ENCODE measurements at regions not wholly inside any gene's neighbourhood (a gene's known extent, or its start where the extent isn't known, plus 50 kb on each side); places are given as distances from the start of the nearest gene placed in this dataset.

DNA sequence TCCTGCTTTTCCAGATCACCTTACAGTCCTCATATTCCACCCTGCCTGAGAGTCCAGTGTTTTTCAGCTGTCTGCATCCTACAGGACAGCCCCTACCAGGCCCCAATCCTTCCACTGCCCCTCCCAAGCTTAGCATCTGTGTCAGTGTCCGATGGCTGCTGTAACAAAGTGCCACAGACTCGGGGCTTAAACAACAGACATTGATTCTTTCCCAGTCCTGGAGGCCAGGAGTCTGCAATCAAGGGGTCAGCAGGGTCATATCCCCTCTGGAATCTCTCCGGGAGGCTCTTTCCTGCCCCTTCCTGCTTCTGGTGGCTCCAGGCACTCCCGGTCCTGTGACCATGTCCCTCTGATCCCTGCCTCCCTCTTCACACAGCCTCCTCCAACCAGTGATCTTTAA is 396.6 kb upstream of the MAP3K7 start:
- FAIRE-seq (no peak), DNase-seq (ENCODE audit: low read depth in 1 of 2, low spot score in 1 of 2) (no peak), ATAC-seq (no peak)
- Histone ChIP-seq H3K9me3 (no peaks in the 10 kb centered on the region), H3K27ac (no peak overlapping the region), H3K4me1 (no peaks in the 10 kb centered on the region), H3K4me2 (no peak overlapping the region), H3K4me3 (no peak overlapping the region)
- ChIA-PET CTCF (no interaction called here), POLR2A (no interaction called here)
- no peak for TF ChIP-seq KDM5A (IDR thresholded peaks at IDR 0.05)
- no peak for TF ChIP-seq FOSL2 (IDR thresholded peaks at IDR 0.05)
- TF ChIP-seq FOSL2 (CRISPR knock-in tag; IDR thresholded peaks at IDR 0.05) = no peak
- no peak for TF ChIP-seq EHF (CRISPR knock-in tag; IDR thresholded peaks at IDR 0.05)
- TF ChIP-seq GATA3 (IDR thresholded peaks at IDR 0.05; ENCODE audit: borderline replicate concordance) = no peak
- TF ChIP-seq, protein P1, sequence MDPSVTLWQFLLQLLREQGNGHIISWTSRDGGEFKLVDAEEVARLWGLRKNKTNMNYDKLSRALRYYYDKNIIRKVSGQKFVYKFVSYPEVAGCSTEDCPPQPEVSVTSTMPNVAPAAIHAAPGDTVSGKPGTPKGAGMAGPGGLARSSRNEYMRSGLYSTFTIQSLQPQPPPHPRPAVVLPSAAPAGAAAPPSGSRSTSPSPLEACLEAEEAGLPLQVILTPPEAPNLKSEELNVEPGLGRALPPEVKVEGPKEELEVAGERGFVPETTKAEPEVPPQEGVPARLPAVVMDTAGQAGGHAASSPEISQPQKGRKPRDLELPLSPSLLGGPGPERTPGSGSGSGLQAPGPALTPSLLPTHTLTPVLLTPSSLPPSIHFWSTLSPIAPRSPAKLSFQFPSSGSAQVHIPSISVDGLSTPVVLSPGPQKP (IDR thresholded peaks at IDR 0.05; ENCODE audit: low read depth, low read length) = no peak
- WGBS (ENCODE audit: missing lambda C conversion rate) = 7% methylated on average over 3 of the region's 4 CpGs

DNA sequence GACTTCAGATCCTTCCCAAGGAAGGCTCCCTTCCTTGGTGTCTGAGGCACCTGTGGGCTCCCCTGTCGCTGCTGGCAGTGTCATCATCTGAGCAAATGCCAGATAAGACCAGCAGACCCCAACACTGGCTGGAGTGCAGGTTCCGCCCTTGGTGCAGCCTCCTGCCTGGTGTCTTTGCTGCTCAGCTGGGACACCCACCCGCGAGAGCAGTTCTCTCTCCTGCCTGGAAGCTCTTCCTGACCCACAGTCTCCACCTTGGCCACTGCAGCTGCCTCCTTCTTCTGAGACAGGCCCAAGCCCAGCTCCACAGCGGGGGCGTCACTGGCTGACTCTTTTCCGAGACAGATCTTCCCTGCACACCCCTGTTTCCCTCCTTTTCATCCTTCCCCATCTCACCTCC is 395.7 kb upstream of the MAP3K7 start:
- no peaks in the 10 kb centered on the region for H3K9me3 ChIP-seq
- 46% methylated on average over 7 of the region's 7 CpGs for WGBS (ENCODE audit: missing lambda C conversion rate)
- no peak overlapping the region for H3K27ac ChIP-seq
- DNase-seq (ENCODE audit: low read depth in 1 of 2, low spot score in 1 of 2) = no peak
- ChIA-PET CTCF (no interaction called here), POLR2A (no interaction called here)
- TF ChIP-seq, protein P2, sequence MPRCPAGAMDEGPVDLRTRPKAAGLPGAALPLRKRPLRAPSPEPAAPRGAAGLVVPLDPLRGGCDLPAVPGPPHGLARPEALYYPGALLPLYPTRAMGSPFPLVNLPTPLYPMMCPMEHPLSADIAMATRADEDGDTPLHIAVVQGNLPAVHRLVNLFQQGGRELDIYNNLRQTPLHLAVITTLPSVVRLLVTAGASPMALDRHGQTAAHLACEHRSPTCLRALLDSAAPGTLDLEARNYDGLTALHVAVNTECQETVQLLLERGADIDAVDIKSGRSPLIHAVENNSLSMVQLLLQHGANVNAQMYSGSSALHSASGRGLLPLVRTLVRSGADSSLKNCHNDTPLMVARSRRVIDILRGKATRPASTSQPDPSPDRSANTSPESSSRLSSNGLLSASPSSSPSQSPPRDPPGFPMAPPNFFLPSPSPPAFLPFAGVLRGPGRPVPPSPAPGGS (IDR thresholded peaks at IDR 0.05) = no peak
- TF ChIP-seq ESRRA (IDR thresholded peaks at IDR 0.05; ENCODE audit: borderline replicate concordance, low read length) = no peak
- no peak for TF ChIP-seq PHF8 (IDR thresholded peaks at IDR 0.05; ENCODE audit: borderline replicate concordance, low read depth)
- TF ChIP-seq, protein P3, sequence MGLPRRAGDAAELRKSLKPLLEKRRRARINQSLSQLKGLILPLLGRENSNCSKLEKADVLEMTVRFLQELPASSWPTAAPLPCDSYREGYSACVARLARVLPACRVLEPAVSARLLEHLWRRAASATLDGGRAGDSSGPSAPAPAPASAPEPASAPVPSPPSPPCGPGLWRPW (IDR thresholded peaks at IDR 0.05) = no peak
- no peak for TF ChIP-seq HEYL (CRISPR knock-in tag; IDR thresholded peaks at IDR 0.05)
- no peak for TF ChIP-seq HDAC2 (IDR thresholded peaks at IDR 0.05)
- TF ChIP-seq RAD21 (conservative IDR thresholded peaks at IDR 0.05 in 1 of 2, IDR thresholded peaks at IDR 0.05 in 1 of 2) = no peak
- TF ChIP-seq CHD2 (IDR thresholded peaks at IDR 0.05; ENCODE audit: low read length, partially characterized antibody) = no peak
- TF ChIP-seq EHMT2 (IDR thresholded peaks at IDR 0.05; ENCODE audit: low read depth) = no peak
- TF ChIP-seq FOXS1 (CRISPR knock-in tag; IDR thresholded peaks at IDR 0.05) = no peak
- TF ChIP-seq, protein P4, sequence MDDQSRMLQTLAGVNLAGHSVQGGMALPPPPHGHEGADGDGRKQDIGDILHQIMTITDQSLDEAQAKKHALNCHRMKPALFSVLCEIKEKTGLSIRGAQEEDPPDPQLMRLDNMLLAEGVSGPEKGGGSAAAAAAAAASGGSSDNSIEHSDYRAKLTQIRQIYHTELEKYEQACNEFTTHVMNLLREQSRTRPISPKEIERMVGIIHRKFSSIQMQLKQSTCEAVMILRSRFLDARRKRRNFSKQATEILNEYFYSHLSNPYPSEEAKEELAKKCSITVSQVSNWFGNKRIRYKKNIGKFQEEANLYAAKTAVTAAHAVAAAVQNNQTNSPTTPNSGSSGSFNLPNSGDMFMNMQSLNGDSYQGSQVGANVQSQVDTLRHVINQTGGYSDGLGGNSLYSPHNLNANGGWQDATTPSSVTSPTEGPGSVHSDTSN (IDR thresholded peaks at IDR 0.05) = no peak
- no peak for TF ChIP-seq TFCP2L1 (CRISPR knock-in tag; IDR thresholded peaks at IDR 0.05)
- TF ChIP-seq RFX5 (IDR thresholded peaks at IDR 0.05) = no peak
- no peak for TF ChIP-seq RNF2 (IDR thresholded peaks at IDR 0.05; ENCODE audit: borderline replicate concordance, low read depth)
- TF ChIP-seq, protein P5, sequence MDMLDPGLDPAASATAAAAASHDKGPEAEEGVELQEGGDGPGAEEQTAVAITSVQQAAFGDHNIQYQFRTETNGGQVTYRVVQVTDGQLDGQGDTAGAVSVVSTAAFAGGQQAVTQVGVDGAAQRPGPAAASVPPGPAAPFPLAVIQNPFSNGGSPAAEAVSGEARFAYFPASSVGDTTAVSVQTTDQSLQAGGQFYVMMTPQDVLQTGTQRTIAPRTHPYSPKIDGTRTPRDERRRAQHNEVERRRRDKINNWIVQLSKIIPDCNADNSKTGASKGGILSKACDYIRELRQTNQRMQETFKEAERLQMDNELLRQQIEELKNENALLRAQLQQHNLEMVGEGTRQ (IDR thresholded peaks at IDR 0.05) = no peak
- TF ChIP-seq, protein P6, sequence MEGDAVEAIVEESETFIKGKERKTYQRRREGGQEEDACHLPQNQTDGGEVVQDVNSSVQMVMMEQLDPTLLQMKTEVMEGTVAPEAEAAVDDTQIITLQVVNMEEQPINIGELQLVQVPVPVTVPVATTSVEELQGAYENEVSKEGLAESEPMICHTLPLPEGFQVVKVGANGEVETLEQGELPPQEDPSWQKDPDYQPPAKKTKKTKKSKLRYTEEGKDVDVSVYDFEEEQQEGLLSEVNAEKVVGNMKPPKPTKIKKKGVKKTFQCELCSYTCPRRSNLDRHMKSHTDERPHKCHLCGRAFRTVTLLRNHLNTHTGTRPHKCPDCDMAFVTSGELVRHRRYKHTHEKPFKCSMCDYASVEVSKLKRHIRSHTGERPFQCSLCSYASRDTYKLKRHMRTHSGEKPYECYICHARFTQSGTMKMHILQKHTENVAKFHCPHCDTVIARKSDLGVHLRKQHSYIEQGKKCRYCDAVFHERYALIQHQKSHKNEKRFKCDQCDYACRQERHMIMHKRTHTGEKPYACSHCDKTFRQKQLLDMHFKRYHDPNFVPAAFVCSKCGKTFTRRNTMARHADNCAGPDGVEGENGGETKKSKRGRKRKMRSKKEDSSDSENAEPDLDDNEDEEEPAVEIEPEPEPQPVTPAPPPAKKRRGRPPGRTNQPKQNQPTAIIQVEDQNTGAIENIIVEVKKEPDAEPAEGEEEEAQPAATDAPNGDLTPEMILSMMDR (IDR thresholded peaks at IDR 0.05) = no peak
- TF ChIP-seq EP300 (IDR thresholded peaks at IDR 0.05) = no peak
- TF ChIP-seq, protein P7, sequence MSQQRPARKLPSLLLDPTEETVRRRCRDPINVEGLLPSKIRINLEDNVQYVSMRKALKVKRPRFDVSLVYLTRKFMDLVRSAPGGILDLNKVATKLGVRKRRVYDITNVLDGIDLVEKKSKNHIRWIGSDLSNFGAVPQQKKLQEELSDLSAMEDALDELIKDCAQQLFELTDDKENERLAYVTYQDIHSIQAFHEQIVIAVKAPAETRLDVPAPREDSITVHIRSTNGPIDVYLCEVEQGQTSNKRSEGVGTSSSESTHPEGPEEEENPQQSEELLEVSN (IDR thresholded peaks at IDR 0.05; ENCODE audit: borderline replicate concordance, low read depth) = no peak
- TF ChIP-seq HOXB5 (CRISPR knock-in tag; IDR thresholded peaks at IDR 0.05) = no peak
- TF ChIP-seq SMC3 (IDR thresholded peaks at IDR 0.05) = no peak
- no peak overlapping the region for H3K4me3 ChIP-seq
- no peak for ATAC-seq
- no peak for FAIRE-seq
- H3K4me2 ChIP-seq = no peak overlapping the region
- H3K4me1 ChIP-seq = no peaks in the 10 kb centered on the region
